Endothelial cell of umbilical vein (primary cell): ENCODE measurements at regions not wholly inside any gene's neighbourhood (a gene's known extent, or its start where the extent isn't known, plus 50 kb on each side); places are given as distances from the start of the nearest gene placed in this dataset.

Source experiments
- BruUV-seq: library from RNA; stranded (reverse); fragments of 400-500 nt; replicated peaks from 2 replicates; lab custom pipeline; 2021; lab: Mats Ljungman, UMichigan
- CTCF ChIA-PET: fragments of 300-600, 350-600 bp; sonication (Branson Sonifier 250); formaldehyde crosslinking; loops from one replicate; lab custom pipeline; 2021; ENCODE audit warnings: antibody characterized with exemption, inconsistent platforms; lab: Charles Lee
- POLR2A ChIA-PET: fragments of 300-600, 350-600 bp; sonication (Branson Sonifier 250); formaldehyde crosslinking; loops from one replicate; lab custom pipeline; 2021; ENCODE audit warnings: antibody characterized with exemption, inconsistent platforms; lab: Charles Lee
- DNase-seq: peaks from one replicate; pipeline ENCODE4 v3.0.0-alpha.2; 2011; ENCODE audit warnings: low read depth, low spot score
- FAIRE-seq: peaks from 2 replicates; lab custom pipeline; 2011; peaks lifted over from hg19 to GRCh38; lab: Jason Lieb, UNC
- H2AFZ ChIP-seq: 2 replicates; pipeline ENCODE4 v1.6.0; 2012; ENCODE audit warnings: low read depth, low read length, control low read depth, inconsistent platforms
- H3K27ac ChIP-seq: 2 replicates; pipeline ENCODE4 v1.5.1; 2011; ENCODE audit warnings: low read depth, mild to moderate bottlenecking, control low read depth, low read length, moderate library complexity; ENCODE audit not compliant: insufficient read depth
- H3K27me3 ChIP-seq, 2 experiments: 2 replicates each; pipeline versions ENCODE4 v1.6.0 to v1.6.1; 2011; ENCODE audit warnings: low read length in 2 of 2, mixed read lengths in 1 of 2; ENCODE audit not compliant: control insufficient read depth in 2 of 2, insufficient read depth in 2 of 2
- H3K36me3 ChIP-seq, 2 experiments: 2 replicates in 1 of 2; 3 replicates in 1 of 2; pipeline ENCODE4 v1.5.1; 2011; ENCODE audit warnings: low read length in 2 of 2, mild to moderate bottlenecking in 1 of 2, moderate library complexity in 1 of 2; ENCODE audit not compliant: control insufficient read depth in 2 of 2, insufficient read depth in 2 of 2; ENCODE audit errors: extremely low read depth in 1 of 2
- H3K4me1 ChIP-seq: 3 replicates; pipeline ENCODE4 v1.5.1; 2011; ENCODE audit warnings: mild to moderate bottlenecking, low read length; ENCODE audit not compliant: control insufficient read depth, insufficient read depth; ENCODE audit errors: extremely low read depth
- H3K4me2 ChIP-seq: 2 replicates; pipeline ENCODE4 v1.6.1; 2011; ENCODE audit warnings: low read length, control low read depth, mixed read lengths; ENCODE audit not compliant: insufficient read depth
- H3K4me3 ChIP-seq, 3 experiments: fragments of 200-600 bp in 1 of 3; sonication (generic), shearing (Covaris generic) in 1 of 3; replicated peaks in 1 of 3; 2 replicates each; pipeline ENCODE4 v1.5.1; 2011 to 2016; ENCODE audit warnings: control low read depth in 3 of 3, low read length in 3 of 3, mild to moderate bottlenecking in 2 of 3, inconsistent platforms in 1 of 3, low read depth in 1 of 3, moderate library complexity in 1 of 3; ENCODE audit not compliant: insufficient read depth in 1 of 3
- H3K79me2 ChIP-seq: 2 replicates; pipeline ENCODE4 v1.6.0; 2012; ENCODE audit warnings: low read length, inconsistent platforms; ENCODE audit not compliant: control insufficient read depth, insufficient read depth
- H3K9ac ChIP-seq: replicated peaks from 2 replicates; pipeline ENCODE3; 2011; ENCODE audit warnings: low read length, control low read depth; ENCODE audit not compliant: insufficient read depth; ENCODE audit errors: extremely low read depth
- H3K9me1 ChIP-seq: replicated peaks from 3 replicates; pipeline ENCODE4 v1.6.0; 2011; ENCODE audit warnings: mild to moderate bottlenecking, low read length; ENCODE audit not compliant: control insufficient read depth, insufficient read depth; ENCODE audit errors: extremely low read depth
- H3K9me3 ChIP-seq: replicated peaks from 2 replicates; pipeline ENCODE4 v1.5.1; 2012; ENCODE audit warnings: low read length, inconsistent platforms; ENCODE audit not compliant: control insufficient read depth, insufficient read depth
- H4K20me1 ChIP-seq: replicated peaks from 2 replicates; pipeline ENCODE3; 2011; ENCODE audit warnings: mild to moderate bottlenecking, low read length; ENCODE audit not compliant: control insufficient read depth, insufficient read depth; ENCODE audit errors: extremely low read depth
- CTCF ChIP-seq, 2 donors: IDR thresholded peaks; 1 replicate in 1 of 2; 2 replicates in 1 of 2; pipeline ENCODE4 v1.5.1; 2011; ENCODE audit warnings: low read length in 2 of 2, mild to moderate bottlenecking in 2 of 2, moderate library complexity in 2 of 2, control low read depth in 1 of 2, inconsistent platforms in 1 of 2, low read depth in 1 of 2; ENCODE audit not compliant: insufficient read depth in 1 of 2; ENCODE audit errors: extremely low read depth in 1 of 2
- EZH2 ChIP-seq: IDR thresholded peaks from 2 replicates; pipeline ENCODE4 v1.6.1; 2012; ENCODE audit warnings: borderline replicate concordance, low read depth, mild to moderate bottlenecking, moderate library complexity, low read length, inconsistent platforms; ENCODE audit not compliant: severe bottlenecking
- FOS ChIP-seq: IDR thresholded peaks from 2 replicates; pipeline ENCODE4 v1.6.1; 2011; ENCODE audit warnings: mild to moderate bottlenecking, low read length, moderate library complexity, borderline replicate concordance; ENCODE audit not compliant: insufficient read depth
- GATA2 ChIP-seq: IDR thresholded peaks from 2 replicates; pipeline ENCODE4 v1.7.0; 2011; ENCODE audit warnings: low read depth, mild to moderate bottlenecking, moderate library complexity, mixed read lengths, low read length; ENCODE audit not compliant: insufficient read length, insufficient read depth
- JUN ChIP-seq: IDR thresholded peaks from 2 replicates; pipeline ENCODE4 v1.6.1; 2011; ENCODE audit warnings: borderline replicate concordance, low read depth; ENCODE audit not compliant: insufficient read length, insufficient read depth
- MAX ChIP-seq: IDR thresholded peaks from 2 replicates; pipeline ENCODE4 v1.6.1; 2011; ENCODE audit not compliant: insufficient read depth, insufficient read length
- MYC ChIP-seq: IDR thresholded peaks from one replicate; pipeline ENCODE4 v1.6.1; 2011; ENCODE audit warnings: mild to moderate bottlenecking, low read depth, low read length
- POLR2A ChIP-seq: IDR thresholded peaks from 2 replicates; pipeline ENCODE4 v1.6.1; 2012; ENCODE audit warnings: low read depth, mild to moderate bottlenecking, control low read depth, low read length
- POLR2AphosphoS5 ChIP-seq: IDR thresholded peaks from 2 replicates; pipeline ENCODE4 v1.6.1; 2012; ENCODE audit warnings: low read depth, mild to moderate bottlenecking, control low read depth, low read length, moderate library complexity; ENCODE audit not compliant: insufficient read depth
- dilution Hi-C: fragments of 300-500 bp; cut with MboI; formaldehyde crosslinking; loops from one replicate; pipeline ENCODE4 v1.15.0; 2019; ENCODE audit warnings: low sequenced_read_pairs; ENCODE audit not compliant: extremely low pct_ligation_motif_present
- intact Hi-C: fragments of 100-400 bp; cut with micrococcal nuclease; formaldehyde crosslinking; loops from one replicate; pipeline ENCODE4 v1.10.0; 2022

- no peak overlapping the region for H3K4me3 ChIP-seq
- POLR2A ChIA-PET = no interaction called here
- no peaks in the 10 kb centered on the region for H3K79me2 ChIP-seq
- no peak overlapping the region for H3K27ac ChIP-seq
- FAIRE-seq = no peak
- no peaks in the 10 kb centered on the region for H3K9me1 ChIP-seq
- BruUV-seq = no TSS peak
- CTCF ChIA-PET = interaction anchor here (2.0 kb wide), 1 partner anchor 261 kb away, joined by 7 read pairs; no protein-coding TSS in a partner anchor
- dilution Hi-C loops (no loop called here), intact Hi-C loops (loop anchor here (10.0 kb wide), 1 partner anchor 138 kb away; no protein-coding TSS in a partner anchor)
- TF ChIP-seq JUN (no peak), MAX (no peak), MYC (no peak), POLR2AphosphoS5 (no peak), FOS (no peak), EZH2 (no peak), POLR2A (no peak), GATA2 (no peak), CTCF (IDR thresholded peaks at IDR 0.05; ENCODE audit: extremely low read depth in 1 of 2, insufficient read depth in 1 of 2, low read depth in 1 of 2, low read length in 2 of 2) (no peak)
- H3K9ac ChIP-seq = no peak overlapping the region
- no peaks in the 10 kb centered on the region for H4K20me1 ChIP-seq
- no peaks in the 10 kb centered on the region for H3K27me3 ChIP-seq
- H3K36me3 ChIP-seq = no peaks in the 10 kb centered on the region
- H3K9me3 ChIP-seq = no peaks in the 10 kb centered on the region
- H3K4me2 ChIP-seq = no peak overlapping the region
- no peak overlapping the region for H2AFZ ChIP-seq
- no peaks in the 10 kb centered on the region for H3K4me1 ChIP-seq
- DNase-seq = no peak
These were observed 308.5 kb upstream of the TMTC4 start for GRCh38 chr13:100983111-100983510.
